A673 (cell line): ENCODE measurements at regions not wholly inside any gene's neighbourhood (a gene's known extent, or its start where the extent isn't known, plus 50 kb on each side); places are given as distances from the start of the nearest gene placed in this dataset.

Source experiments
- BruUV-seq: library from RNA; stranded (reverse); fragments of 400-500 nt; replicated peaks from 2 replicates; lab custom pipeline; 2021; lab: Mats Ljungman, UMichigan
- CTCF ChIA-PET: fragments of 300-600 bp; sonication (Branson Sonifier 250); formaldehyde crosslinking; loops from one replicate; lab custom pipeline; 2022; ENCODE audit warnings: antibody characterized with exemption; lab: Charles Lee
- POLR2A ChIA-PET: fragments of 300-600 bp; sonication (Branson Sonifier 250); formaldehyde crosslinking; loops from one replicate; lab custom pipeline; 2022; ENCODE audit warnings: antibody characterized with exemption; ENCODE audit not compliant: low non-redundant PET; lab: Charles Lee
- DNase-seq: peaks from one replicate; pipeline ENCODE4 v3.0.0-alpha.2; 2015; ENCODE audit warnings: low spot score
- H3K27ac ChIP-seq: fragments of 200-600 bp; sonication (generic); 2 replicates; pipeline ENCODE4 v1.5.1; 2016; ENCODE audit warnings: mixed run types, low read depth, mild to moderate bottlenecking, mixed read lengths, antibody characterized with exemption, low read length; ENCODE audit not compliant: poor library complexity, severe bottlenecking
- H3K27me3 ChIP-seq: fragments of 200-600 bp; sonication (generic); replicated peaks from 2 replicates; pipeline ENCODE4 v1.6.1; 2017; ENCODE audit warnings: mixed run types, low read depth, mild to moderate bottlenecking, mixed read lengths, antibody characterized with exemption, low read length; ENCODE audit not compliant: insufficient read depth, poor library complexity
- H3K36me3 ChIP-seq: fragments of 200-600 bp; sonication (generic); 2 replicates; pipeline ENCODE4 v1.6.1; 2016; ENCODE audit warnings: mixed run types, mild to moderate bottlenecking, mixed read lengths, antibody characterized with exemption, low read length; ENCODE audit not compliant: insufficient read depth, poor library complexity, severe bottlenecking
- H3K4me1 ChIP-seq: fragments of 200-600 bp; sonication (generic); 2 replicates; pipeline ENCODE4 v1.6.1; 2017; ENCODE audit warnings: mixed run types, mild to moderate bottlenecking, mixed read lengths, antibody characterized with exemption, low read length; ENCODE audit not compliant: insufficient read depth, poor library complexity, severe bottlenecking
- H3K4me3 ChIP-seq: fragments of 200-600 bp; sonication (generic); 2 replicates; pipeline ENCODE4 v1.5.1; 2016; ENCODE audit warnings: low read depth, mixed run types, mild to moderate bottlenecking, mixed read lengths, low read length; ENCODE audit not compliant: poor library complexity, severe bottlenecking
- H3K9me3 ChIP-seq: fragments of 200-600 bp; sonication (generic); 2 replicates; pipeline ENCODE4 v1.6.1; 2016; ENCODE audit warnings: mixed run types, low read depth, mild to moderate bottlenecking, mixed read lengths, antibody characterized with exemption, low read length; ENCODE audit not compliant: poor library complexity, severe bottlenecking
- EZH2 ChIP-seq: fragments of 200-600 bp; sonication (generic); IDR thresholded peaks from 2 replicates; pipeline ENCODE4 v1.6.1; 2017; ENCODE audit warnings: borderline replicate concordance, low read depth, mild to moderate bottlenecking, mixed read lengths, antibody characterized with exemption, low read length; ENCODE audit not compliant: poor library complexity, severe bottlenecking
- intact Hi-C: fragments of 100-400 bp; cut with micrococcal nuclease; formaldehyde crosslinking; loops from one replicate; pipeline ENCODE4 v1.10.0; 2022; ENCODE audit not compliant: unreplicated experiment
- TF ChIP-seq, protein P1 (sequence below): fragments of 300-800, 200-600 bp; sonication (generic); conservative IDR thresholded peaks from 2 replicates; pipeline ENCODE4 v1.5.1; 2017; ENCODE audit warnings: low read depth, mild to moderate bottlenecking, antibody characterized with exemption, low read length, moderate library complexity, mixed read lengths

DNA sequence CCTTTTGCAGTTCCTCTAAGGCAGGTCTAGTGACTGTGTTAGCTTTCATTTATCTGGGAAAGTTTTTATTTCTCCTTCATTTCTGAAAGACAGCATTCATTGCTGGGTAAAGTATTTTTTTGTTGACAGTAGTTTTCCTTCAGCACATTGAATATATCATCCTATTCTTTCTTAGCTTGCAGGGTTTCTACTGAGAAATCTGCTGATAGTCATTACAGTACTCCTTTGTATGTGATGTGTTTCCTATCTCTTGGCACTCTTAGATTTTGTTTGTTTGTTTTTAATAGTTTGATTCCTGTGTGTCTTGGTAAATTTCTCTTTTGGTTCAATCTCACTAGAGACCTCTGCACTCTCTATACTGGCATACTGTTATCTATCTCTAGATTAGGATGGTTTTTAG, 1667.9 kb downstream of the SLITRK1 start:
- TF ChIP-seq, protein P1, sequence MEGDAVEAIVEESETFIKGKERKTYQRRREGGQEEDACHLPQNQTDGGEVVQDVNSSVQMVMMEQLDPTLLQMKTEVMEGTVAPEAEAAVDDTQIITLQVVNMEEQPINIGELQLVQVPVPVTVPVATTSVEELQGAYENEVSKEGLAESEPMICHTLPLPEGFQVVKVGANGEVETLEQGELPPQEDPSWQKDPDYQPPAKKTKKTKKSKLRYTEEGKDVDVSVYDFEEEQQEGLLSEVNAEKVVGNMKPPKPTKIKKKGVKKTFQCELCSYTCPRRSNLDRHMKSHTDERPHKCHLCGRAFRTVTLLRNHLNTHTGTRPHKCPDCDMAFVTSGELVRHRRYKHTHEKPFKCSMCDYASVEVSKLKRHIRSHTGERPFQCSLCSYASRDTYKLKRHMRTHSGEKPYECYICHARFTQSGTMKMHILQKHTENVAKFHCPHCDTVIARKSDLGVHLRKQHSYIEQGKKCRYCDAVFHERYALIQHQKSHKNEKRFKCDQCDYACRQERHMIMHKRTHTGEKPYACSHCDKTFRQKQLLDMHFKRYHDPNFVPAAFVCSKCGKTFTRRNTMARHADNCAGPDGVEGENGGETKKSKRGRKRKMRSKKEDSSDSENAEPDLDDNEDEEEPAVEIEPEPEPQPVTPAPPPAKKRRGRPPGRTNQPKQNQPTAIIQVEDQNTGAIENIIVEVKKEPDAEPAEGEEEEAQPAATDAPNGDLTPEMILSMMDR = no peak
- no peak for TF ChIP-seq EZH2
- Histone ChIP-seq H3K27me3 (no peaks in the 10 kb centered on the region), H3K4me3 (no peak overlapping the region), H3K9me3 (peaks cover 17% of the 10 kb centered on the region), H3K36me3 (no peaks in the 10 kb centered on the region), H3K4me1 (no peaks in the 10 kb centered on the region), H3K27ac (no peak overlapping the region)
- ChIA-PET POLR2A (no interaction called here), CTCF (no interaction called here)
- DNase-seq = no peak
- no TSS peak for BruUV-seq
- intact Hi-C loops = no loop called here

DNA sequence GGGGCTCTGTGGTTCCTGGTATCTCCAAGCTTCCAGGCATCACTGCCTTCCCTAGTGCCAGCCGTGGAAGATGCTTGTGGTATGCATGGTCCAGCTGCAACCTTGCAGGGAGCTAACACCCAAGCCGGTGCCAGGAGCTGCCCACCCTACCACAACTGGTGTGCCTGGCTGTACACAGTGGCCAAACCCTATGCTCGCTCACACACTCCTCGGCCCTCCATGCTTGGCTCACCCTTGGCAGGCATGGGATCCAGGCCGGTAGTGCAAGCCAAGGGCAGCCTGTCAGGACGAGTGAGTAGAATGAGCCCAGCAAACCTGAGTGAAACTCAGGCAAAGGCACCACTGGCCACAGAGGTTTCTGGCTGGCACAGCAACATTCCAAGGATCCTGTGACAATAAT, 1676.0 kb downstream of the SLITRK1 start:
- no peaks in the 10 kb centered on the region for H3K36me3 ChIP-seq
- no peak for TF ChIP-seq EZH2
- TF ChIP-seq, protein P1 = no peak
- H3K27ac ChIP-seq = no peak overlapping the region
- no TSS peak for BruUV-seq
- H3K4me1 ChIP-seq = no peaks in the 10 kb centered on the region
- no peaks in the 10 kb centered on the region for H3K9me3 ChIP-seq
- no peaks in the 10 kb centered on the region for H3K27me3 ChIP-seq
- DNase-seq = no peak
- ChIA-PET CTCF (no interaction called here), POLR2A (no interaction called here)
- no peak overlapping the region for H3K4me3 ChIP-seq
- intact Hi-C loops = no loop called here

DNA sequence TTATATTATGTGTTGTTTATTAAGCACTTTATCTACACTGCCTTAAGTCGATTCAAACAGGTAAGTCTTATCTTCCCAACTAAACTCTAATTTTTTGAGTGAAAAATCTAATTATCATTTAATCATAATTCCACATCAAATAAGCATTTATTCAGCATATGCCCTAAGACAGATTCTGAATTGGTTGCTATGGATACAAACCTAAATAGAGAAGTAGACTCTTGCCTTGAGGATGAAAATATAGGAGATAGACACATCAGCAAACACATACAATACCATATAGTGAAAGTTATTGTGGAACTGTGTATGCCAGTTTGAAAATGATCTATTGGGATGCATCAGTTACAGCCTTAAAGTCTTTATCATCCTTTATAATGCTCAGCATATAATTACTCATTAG, 1679.9 kb downstream of the SLITRK1 start:
- CTCF ChIA-PET = no interaction called here
- TF ChIP-seq, protein P1 = no peak
- no peak for TF ChIP-seq EZH2
- POLR2A ChIA-PET = no interaction called here
- intact Hi-C loops = no loop called here
- Histone ChIP-seq H3K4me3 (no peak overlapping the region), H3K4me1 (no peaks in the 10 kb centered on the region), H3K36me3 (no peaks in the 10 kb centered on the region), H3K27ac (no peak overlapping the region), H3K27me3 (no peaks in the 10 kb centered on the region), H3K9me3 (no peaks in the 10 kb centered on the region)
- BruUV-seq = no TSS peak
- no peak for DNase-seq
